Esophagus muscularis mucosa (tissue), 3 donors: ENCODE measurements at regions not wholly inside any gene's neighbourhood (a gene's known extent, or its start where the extent isn't known, plus 50 kb on each side); places are given as distances from the start of the nearest gene placed in this dataset.

Experiments
- CTCF ChIP-seq, 3 experiments: fragments of 200-600 bp in 2 of 3; fragments of 450-650 bp in 1 of 3; sonication (generic) in 2 of 3; IDR thresholded peaks; one replicate each; pipeline ENCODE4 v1.5.1; 2017 to 2019; ENCODE audit warnings: antibody characterized with exemption in 3 of 3, mild to moderate bottlenecking in 2 of 3, moderate library complexity in 1 of 3
- POLR2AphosphoS5 ChIP-seq, 2 donors: sonication (generic); formaldehyde crosslinking; IDR thresholded peaks; one replicate each; pipeline ENCODE4 v1.6.1; 2017; ENCODE audit warnings: antibody characterized with exemption in 2 of 2

GRCh38 chr16:35572186-35572585, 2112.8 kb downstream of the TP53TG3F start:
- TF ChIP-seq CTCF (IDR thresholded peaks at IDR 0.05) (no peak), POLR2AphosphoS5 (IDR thresholded peaks at IDR 0.05) (no peak)
